ENCODE measurements at regions not wholly inside any gene's neighbourhood (a gene's known extent, or its start where the extent isn't known, plus 50 kb on each side); places are given as distances from the start of the nearest gene placed in this dataset.

GRCh38 chr1:114274621-114275317, 121.1 kb upstream of the SYT6 start:
- TF ChIP-seq CTCF (IDR thresholded peaks at IDR 0.05) (no peak), POLR2A (IDR thresholded peaks at IDR 0.05) (no peak)

Measured in adrenal gland (tissue), 5 donors.